Breast epithelium (tissue), 4 donors: ENCODE measurements at regions not wholly inside any gene's neighbourhood (a gene's known extent, or its start where the extent isn't known, plus 50 kb on each side); places are given as distances from the start of the nearest gene placed in this dataset.

Experiments used
- DNase-seq, 2 donors: peaks; one replicate each; pipeline ENCODE4 v3.0.0-alpha.2; 2019; ENCODE audit warnings: low spot score in 2 of 2
- H3K27ac ChIP-seq, 2 donors: fragments of 200-600 bp; sonication (generic) in 1 of 2; one replicate each; pipeline ENCODE4 v1.5.1; 2016 to 2019; ENCODE audit warnings: mild to moderate bottlenecking in 1 of 2
- H3K27me3 ChIP-seq, 2 donors: fragments of 200-600 bp; sonication (generic) in 1 of 2; one replicate each; pipeline versions ENCODE4 v1.5.1 to v1.6.0; 2017 to 2019; ENCODE audit warnings: control low read depth in 1 of 2, mild to moderate bottlenecking in 1 of 2
- H3K36me3 ChIP-seq: fragments of 200-600 bp; one replicate; pipeline ENCODE4 v1.5.1; 2019
- H3K4me1 ChIP-seq, 2 donors: fragments of 200-600 bp; sonication (generic); one replicate each; pipeline ENCODE4 v1.5.1; 2016 to 2019; ENCODE audit warnings: control low read depth in 1 of 2
- H3K4me3 ChIP-seq, 3 donors: fragments of 200-600 bp; sonication (generic); 1 replicate in 2 of 3; 2 replicates in 1 of 3; pipeline ENCODE4 v1.5.1; 2016 to 2019; ENCODE audit warnings: mild to moderate bottlenecking in 3 of 3, moderate library complexity in 2 of 3
- H3K9me3 ChIP-seq, 2 donors: fragments of 200-600 bp; sonication (generic) in 1 of 2; one replicate each; pipeline ENCODE4 v1.5.1; 2016 to 2019; ENCODE audit warnings: control low read depth in 1 of 2
- POLR2A ChIP-seq: fragments of 450-650 bp; IDR thresholded peaks from one replicate; pipeline ENCODE4 v1.6.1; 2016; ENCODE audit warnings: antibody characterized with exemption, mild to moderate bottlenecking, moderate library complexity
- POLR2AphosphoS5 ChIP-seq, 3 donors: sonication (generic); formaldehyde crosslinking; IDR thresholded peaks; one replicate each; pipeline ENCODE4 v1.6.1; 2017; ENCODE audit warnings: antibody characterized with exemption in 3 of 3
- intact Hi-C: fragments of 100-400 bp; cut with DNase I; formaldehyde crosslinking; loops from one replicate; pipeline ENCODE4 v1.15.1; 2023; ENCODE audit warnings: low total_unique reads
- TF ChIP-seq, protein P1 (sequence below), 3 donors: fragments of 450-650 bp; IDR thresholded peaks; one replicate each; pipeline ENCODE4 v1.5.1; 2016 to 2017; ENCODE audit warnings: antibody characterized with exemption in 3 of 3, mild to moderate bottlenecking in 3 of 3, moderate library complexity in 3 of 3

DNA sequence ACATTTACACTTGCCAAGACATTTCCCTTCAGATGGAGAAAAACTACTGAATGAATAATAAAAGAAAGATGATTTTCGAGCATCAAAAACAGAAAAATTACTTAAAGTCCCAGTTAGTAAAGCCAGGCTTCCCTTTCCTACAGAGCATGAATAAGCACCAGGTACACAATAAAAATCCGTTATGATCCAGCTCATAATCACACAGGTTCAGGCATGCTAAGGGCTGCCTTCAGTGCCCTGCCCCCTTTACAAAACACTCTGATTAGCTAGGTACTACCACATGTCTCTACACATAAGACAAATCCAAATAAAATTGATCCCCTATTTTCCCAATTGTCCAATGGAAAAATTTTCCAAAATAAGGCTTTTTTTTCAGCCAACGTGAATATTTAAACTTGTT lies 413.2 kb upstream of the LRATD1 start:
- H3K36me3 ChIP-seq: no peaks in the 10 kb centered on the region
- H3K9me3 ChIP-seq: no peaks in the 10 kb centered on the region
- H3K27me3 ChIP-seq: no peaks in the 10 kb centered on the region
- H3K27ac ChIP-seq: no peak overlapping the region
- TF ChIP-seq POLR2AphosphoS5 (IDR thresholded peaks at IDR 0.05): no peak
- TF ChIP-seq, protein P1, sequence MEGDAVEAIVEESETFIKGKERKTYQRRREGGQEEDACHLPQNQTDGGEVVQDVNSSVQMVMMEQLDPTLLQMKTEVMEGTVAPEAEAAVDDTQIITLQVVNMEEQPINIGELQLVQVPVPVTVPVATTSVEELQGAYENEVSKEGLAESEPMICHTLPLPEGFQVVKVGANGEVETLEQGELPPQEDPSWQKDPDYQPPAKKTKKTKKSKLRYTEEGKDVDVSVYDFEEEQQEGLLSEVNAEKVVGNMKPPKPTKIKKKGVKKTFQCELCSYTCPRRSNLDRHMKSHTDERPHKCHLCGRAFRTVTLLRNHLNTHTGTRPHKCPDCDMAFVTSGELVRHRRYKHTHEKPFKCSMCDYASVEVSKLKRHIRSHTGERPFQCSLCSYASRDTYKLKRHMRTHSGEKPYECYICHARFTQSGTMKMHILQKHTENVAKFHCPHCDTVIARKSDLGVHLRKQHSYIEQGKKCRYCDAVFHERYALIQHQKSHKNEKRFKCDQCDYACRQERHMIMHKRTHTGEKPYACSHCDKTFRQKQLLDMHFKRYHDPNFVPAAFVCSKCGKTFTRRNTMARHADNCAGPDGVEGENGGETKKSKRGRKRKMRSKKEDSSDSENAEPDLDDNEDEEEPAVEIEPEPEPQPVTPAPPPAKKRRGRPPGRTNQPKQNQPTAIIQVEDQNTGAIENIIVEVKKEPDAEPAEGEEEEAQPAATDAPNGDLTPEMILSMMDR (IDR thresholded peaks at IDR 0.05): no peak
- TF ChIP-seq POLR2A: no peak
- H3K4me1 ChIP-seq: no peaks in the 10 kb centered on the region
- DNase-seq: no peak
- no peak overlapping the region for H3K4me3 ChIP-seq
- intact Hi-C loops: no loop called here

DNA sequence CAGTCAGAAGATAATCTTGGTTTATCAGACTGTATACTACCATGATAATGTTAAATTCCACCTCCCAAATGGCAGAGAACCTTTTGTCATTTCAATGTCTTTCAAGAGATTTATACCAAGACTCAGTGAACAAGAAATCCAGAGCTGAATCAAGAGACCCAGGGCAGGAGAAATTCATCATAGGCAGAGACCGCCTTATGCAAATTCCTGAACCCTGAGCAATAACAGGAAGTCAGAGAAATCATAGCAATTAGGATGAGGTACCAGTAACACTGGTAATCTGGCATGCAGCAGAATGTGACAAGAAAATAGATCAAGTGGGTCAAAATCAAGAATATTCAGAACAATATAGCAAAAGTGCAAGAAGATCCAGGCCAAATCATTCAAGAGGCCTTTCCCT lies 412.4 kb upstream of the LRATD1 start:
- Histone ChIP-seq H3K4me3 (no peak overlapping the region), H3K27me3 (no peaks in the 10 kb centered on the region), H3K9me3 (no peaks in the 10 kb centered on the region), H3K27ac (no peak overlapping the region), H3K4me1 (no peaks in the 10 kb centered on the region), H3K36me3 (no peaks in the 10 kb centered on the region)
- DNase-seq: no peak
- intact Hi-C loops: no loop called here
- no peak for TF ChIP-seq POLR2AphosphoS5 (IDR thresholded peaks at IDR 0.05)
- TF ChIP-seq POLR2A: no peak
- TF ChIP-seq, protein P1 (IDR thresholded peaks at IDR 0.05): no peak

DNA sequence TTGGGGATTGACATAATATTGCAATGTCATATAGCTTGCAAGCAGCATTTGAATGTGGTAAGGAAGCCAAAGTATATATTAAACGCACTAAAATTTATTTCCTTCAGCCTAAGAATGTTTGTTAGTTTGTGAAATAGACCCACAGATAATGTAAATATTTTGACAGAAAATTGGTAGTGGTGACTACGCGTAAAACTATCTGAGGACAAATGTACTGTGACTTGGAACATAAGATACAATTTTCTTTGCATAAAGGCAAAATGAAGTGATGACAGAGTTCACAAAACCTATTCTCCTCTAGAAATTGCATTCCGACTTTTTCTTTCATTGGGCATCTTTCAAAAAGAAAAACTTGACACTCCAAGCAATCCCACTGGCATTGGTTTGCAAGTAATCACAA lies 411.1 kb upstream of the LRATD1 start:
- Histone ChIP-seq H3K9me3 (no peaks in the 10 kb centered on the region), H3K4me3 (no peak overlapping the region), H3K27ac (no peak overlapping the region), H3K27me3 (no peaks in the 10 kb centered on the region), H3K4me1 (no peaks in the 10 kb centered on the region), H3K36me3 (no peaks in the 10 kb centered on the region)
- no peak for DNase-seq
- TF ChIP-seq, protein P1 (IDR thresholded peaks at IDR 0.05): no peak
- TF ChIP-seq POLR2AphosphoS5 (IDR thresholded peaks at IDR 0.05) (no peak), POLR2A (no peak)
- intact Hi-C loops: no loop called here

DNA sequence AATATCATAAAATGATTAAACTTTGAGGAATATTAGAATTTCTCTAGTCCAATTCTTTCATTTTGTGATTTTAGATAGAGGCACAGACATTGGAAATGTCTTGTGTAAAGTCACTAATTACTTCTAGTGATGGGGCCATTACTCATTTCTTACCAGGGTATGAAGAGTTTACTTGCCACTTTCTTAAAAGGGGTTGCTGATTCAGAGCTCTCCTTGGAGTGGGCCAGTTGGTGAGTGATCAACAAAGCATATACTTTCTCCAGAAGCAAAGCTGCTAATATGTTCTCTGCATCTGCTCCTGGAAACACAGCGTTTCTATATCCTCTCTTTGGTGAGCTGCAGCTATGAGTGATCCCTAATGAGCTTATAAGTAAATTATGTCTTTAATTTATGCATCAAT lies 408.9 kb upstream of the LRATD1 start:
- Histone ChIP-seq H3K9me3 (no peaks in the 10 kb centered on the region), H3K36me3 (no peaks in the 10 kb centered on the region), H3K27ac (no peak overlapping the region), H3K27me3 (no peaks in the 10 kb centered on the region), H3K4me1 (no peaks in the 10 kb centered on the region), H3K4me3 (no peak overlapping the region)
- intact Hi-C loops: no loop called here
- no peak for TF ChIP-seq POLR2A
- no peak for TF ChIP-seq POLR2AphosphoS5 (IDR thresholded peaks at IDR 0.05)
- TF ChIP-seq, protein P1 (IDR thresholded peaks at IDR 0.05): no peak
- DNase-seq: no peak

DNA sequence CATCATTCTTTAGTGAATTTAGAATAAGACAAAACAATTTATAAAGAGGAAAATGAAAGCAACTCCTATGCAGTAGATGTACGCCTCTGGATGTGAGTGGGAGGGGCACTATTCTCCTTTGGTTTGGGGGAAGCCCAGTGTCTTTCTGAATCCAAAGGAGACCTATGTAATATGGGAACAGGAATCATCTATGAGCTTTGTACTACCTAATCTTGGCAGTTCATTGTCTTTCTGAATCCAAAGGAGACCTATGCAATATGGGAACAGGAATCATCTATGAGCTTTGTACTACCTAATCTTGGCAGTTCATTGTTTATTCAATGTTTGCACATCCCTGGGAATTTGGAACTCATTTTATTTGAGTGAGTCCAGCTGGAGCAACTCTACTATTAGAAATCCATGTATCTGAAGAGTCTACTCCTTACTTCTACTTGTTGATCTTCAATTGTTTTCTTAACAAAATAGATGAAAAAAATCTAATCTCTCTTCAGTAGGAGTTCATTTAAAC lies 401.1 kb upstream of the LRATD1 start:
- no peaks in the 10 kb centered on the region for H3K27me3 ChIP-seq
- TF ChIP-seq, protein P1 (IDR thresholded peaks at IDR 0.05): no peak
- TF ChIP-seq POLR2AphosphoS5 (IDR thresholded peaks at IDR 0.05): no peak
- H3K36me3 ChIP-seq: no peaks in the 10 kb centered on the region
- H3K4me3 ChIP-seq: no peak overlapping the region
- H3K9me3 ChIP-seq: no peaks in the 10 kb centered on the region
- intact Hi-C loops: no loop called here
- DNase-seq: no peak
- no peak overlapping the region for H3K27ac ChIP-seq
- no peaks in the 10 kb centered on the region for H3K4me1 ChIP-seq
